H1 (cell line): ENCODE measurements at regions not wholly inside any gene's neighbourhood (a gene's known extent, or its start where the extent isn't known, plus 50 kb on each side); places are given as distances from the start of the nearest gene placed in this dataset.

ENCODE experiments used
- CTCF ChIA-PET: fragments of 300-600 bp; sonication (Branson Sonifier 250); formaldehyde crosslinking; loops from one replicate; lab custom pipeline; 2021; ENCODE audit not compliant: partially characterized antibody; lab: Charles Lee
- POLR2A ChIA-PET: fragments of 300-600 bp; sonication (Branson Sonifier 250); formaldehyde crosslinking; loops from one replicate; lab custom pipeline; 2021; ENCODE audit warnings: inconsistent platforms; ENCODE audit not compliant: partially characterized antibody; lab: Charles Lee
- DNase-seq, 2 experiments: peaks; one replicate each; pipeline versions ENCODE4 v3.0.0 to v3.0.0-alpha.2; 2010 to 2022; ENCODE audit warnings: low spot score in 2 of 2, low read depth in 1 of 2, mixed read lengths in 1 of 2
- FAIRE-seq: peaks from 2 replicates; lab custom pipeline; 2011; peaks lifted over from hg19 to GRCh38; lab: Jason Lieb, UNC
- H2AFZ ChIP-seq: 2 replicates; pipeline ENCODE4 v1.8.1; 2012; ENCODE audit warnings: low read length, inconsistent platforms
- H2AK5ac ChIP-seq: 2 replicates; pipeline ENCODE4 v1.6.1; 2013; ENCODE audit warnings: low read depth, low read length
- H2BK120ac ChIP-seq: replicated peaks from 2 replicates; pipeline ENCODE3; 2013; ENCODE audit warnings: low read depth, low read length, inconsistent platforms
- H2BK12ac ChIP-seq: 2 replicates; pipeline ENCODE4 v1.6.1; 2013; ENCODE audit warnings: low read depth, low read length
- H2BK15ac ChIP-seq: 2 replicates; pipeline ENCODE4 v1.6.1; 2013; ENCODE audit warnings: low read length
- H2BK20ac ChIP-seq: 2 replicates; pipeline ENCODE4 v1.6.1; 2013; ENCODE audit warnings: low read length
- H2BK5ac ChIP-seq: 2 replicates; pipeline ENCODE4 v1.6.1; 2013; ENCODE audit warnings: low read depth, low read length
- H3K14ac ChIP-seq: 2 replicates; pipeline ENCODE4 v1.6.1; 2013; ENCODE audit warnings: inconsistent platforms; ENCODE audit not compliant: insufficient read length
- H3K18ac ChIP-seq: 2 replicates; pipeline ENCODE4 v1.6.1; 2013; ENCODE audit warnings: low read length; ENCODE audit errors: extremely low read depth
- H3K23ac ChIP-seq: 2 replicates; pipeline ENCODE4 v1.6.1; 2013; ENCODE audit warnings: inconsistent platforms; ENCODE audit not compliant: insufficient read length
- H3K23me2 ChIP-seq: 2 replicates; pipeline ENCODE4 v1.6.1; 2013; ENCODE audit warnings: low read depth, low read length
- H3K27ac ChIP-seq: 2 replicates; pipeline ENCODE4 v1.6.1; 2011; ENCODE audit warnings: low read depth, low read length, inconsistent platforms
- H3K27me3 ChIP-seq, 4 experiments: replicated peaks in 1 of 4; 1 replicate in 1 of 4; 2 replicates in 3 of 4; pipeline versions ENCODE4 v1.6.1 to v1.8.1; 2011 to 2013; ENCODE audit warnings: low read length in 3 of 4, mild to moderate bottlenecking in 3 of 4, inconsistent platforms in 2 of 4, mixed read lengths in 2 of 4, moderate library complexity in 1 of 4; ENCODE audit not compliant: control insufficient read depth in 3 of 4, insufficient read depth in 3 of 4; ENCODE audit errors: extremely low read depth in 1 of 4
- H3K36me3 ChIP-seq, 4 experiments: 2 replicates each; pipeline versions ENCODE4 v1.6.1 to v1.8.1; 2011 to 2013; ENCODE audit warnings: mild to moderate bottlenecking in 4 of 4, low read length in 3 of 4, moderate library complexity in 2 of 4, control low read depth in 1 of 4, inconsistent platforms in 1 of 4; ENCODE audit not compliant: insufficient read depth in 4 of 4, control insufficient read depth in 2 of 4
- H3K4ac ChIP-seq: replicated peaks from 2 replicates; pipeline ENCODE3; 2013; ENCODE audit warnings: low read length, low read depth, mixed read lengths, inconsistent platforms; ENCODE audit not compliant: insufficient read length
- H3K4me1 ChIP-seq, 4 experiments: replicated peaks in 1 of 4; 1 replicate in 1 of 4; 2 replicates in 3 of 4; pipeline versions ENCODE4 v1.6.1 to v1.8.1; 2011 to 2013; ENCODE audit warnings: low read length in 3 of 4, inconsistent platforms in 2 of 4, mixed read lengths in 1 of 4; ENCODE audit not compliant: insufficient read depth in 4 of 4, control insufficient read depth in 3 of 4
- H3K4me2 ChIP-seq, 2 experiments: 2 replicates each; pipeline versions ENCODE4 v1.6.1 to v1.8.1; 2011 to 2013; ENCODE audit warnings: low read depth in 2 of 2, low read length in 2 of 2, control low read depth in 1 of 2, inconsistent platforms in 1 of 2, mild to moderate bottlenecking in 1 of 2; ENCODE audit not compliant: insufficient read depth in 1 of 2
- H3K4me3 ChIP-seq, 4 experiments: fragments of 200-600, 300-600 bp in 1 of 4; sonication (generic), shearing (Covaris generic), sonication (Bioruptor Twin) in 1 of 4; 2 replicates each; pipeline versions ENCODE4 v1.5.1 to v1.8.1; 2011 to 2016; ENCODE audit warnings: low read length in 4 of 4, low read depth in 3 of 4, control low read depth in 2 of 4, inconsistent platforms in 2 of 4, mild to moderate bottlenecking in 2 of 4, mixed read lengths in 1 of 4, moderate library complexity in 1 of 4; ENCODE audit not compliant: insufficient read depth in 2 of 4; ENCODE audit errors: extremely low read depth in 1 of 4
- H3K56ac ChIP-seq: replicated peaks from 2 replicates; pipeline ENCODE3; 2013; ENCODE audit warnings: low read depth, mild to moderate bottlenecking, mixed read lengths, low read length, inconsistent platforms; ENCODE audit not compliant: insufficient read length
- H3K79me1 ChIP-seq: 2 replicates; pipeline ENCODE4 v1.6.1; 2013; ENCODE audit warnings: low read depth, low read length, control low read depth
- H3K79me2 ChIP-seq, 2 experiments: 2 replicates each; pipeline versions ENCODE4 v1.6.1 to v1.8.1; 2012 to 2013; ENCODE audit warnings: low read length in 2 of 2, mild to moderate bottlenecking in 2 of 2, inconsistent platforms in 1 of 2; ENCODE audit not compliant: insufficient read depth in 2 of 2, control insufficient read depth in 1 of 2
- H3K9ac ChIP-seq, 4 experiments: replicated peaks in 1 of 4; 1 replicate in 1 of 4; 2 replicates in 3 of 4; pipeline versions ENCODE4 v1.6.1 to v1.8.1; 2011 to 2013; ENCODE audit warnings: low read depth in 3 of 4, low read length in 3 of 4, control low read depth in 2 of 4, mild to moderate bottlenecking in 2 of 4, moderate library complexity in 2 of 4, inconsistent platforms in 1 of 4; ENCODE audit errors: extremely low read depth in 1 of 4
- H3K9me3 ChIP-seq, 2 experiments: 2 replicates each; pipeline versions ENCODE4 v1.6.1 to v1.8.1; 2012 to 2013; ENCODE audit warnings: mild to moderate bottlenecking in 2 of 2, moderate library complexity in 2 of 2, control low read depth in 1 of 2, inconsistent platforms in 1 of 2, low read depth in 1 of 2, low read length in 1 of 2, mixed read lengths in 1 of 2; ENCODE audit not compliant: insufficient read depth in 2 of 2
- H4K20me1 ChIP-seq, 2 experiments: replicated peaks in 1 of 2; 2 replicates each; pipeline versions ENCODE3 to v1.8.1; 2011 to 2013; ENCODE audit warnings: inconsistent platforms in 2 of 2, low read length in 2 of 2, mild to moderate bottlenecking in 1 of 2; ENCODE audit not compliant: insufficient read depth in 2 of 2, control insufficient read depth in 1 of 2
- H4K5ac ChIP-seq: 2 replicates; pipeline ENCODE4 v1.6.1; 2013; ENCODE audit warnings: low read length, low read depth, mixed read lengths, inconsistent platforms; ENCODE audit not compliant: insufficient read length
- H4K8ac ChIP-seq: 2 replicates; pipeline ENCODE4 v1.8.0; 2013; ENCODE audit warnings: mild to moderate bottlenecking, moderate library complexity, low read length, inconsistent platforms; ENCODE audit not compliant: insufficient read depth; ENCODE audit errors: extremely low read depth
- H4K91ac ChIP-seq: replicated peaks from 2 replicates; pipeline ENCODE3; 2013; ENCODE audit warnings: low read length, mixed read lengths, inconsistent platforms; ENCODE audit not compliant: insufficient read length
- ATF2 ChIP-seq: IDR thresholded peaks from 2 replicates; pipeline ENCODE4 v1.6.1; 2012; ENCODE audit warnings: low read length, inconsistent platforms
- BCL11A ChIP-seq, 2 experiments: IDR thresholded peaks; one replicate each; pipeline ENCODE4 v1.6.1; 2011; ENCODE audit warnings: low read depth in 2 of 2, low read length in 2 of 2, mild to moderate bottlenecking in 2 of 2
- BRCA1 ChIP-seq: IDR thresholded peaks from 2 replicates; pipeline ENCODE4 v1.6.1; 2012; ENCODE audit warnings: low read depth, low read length, improper control_type of control experiment
- CHD1 ChIP-seq: IDR thresholded peaks from 2 replicates; pipeline ENCODE4 v1.6.1; 2012; ENCODE audit warnings: low read depth, low read length, improper control_type of control experiment
- CTBP2 ChIP-seq: IDR thresholded peaks from 2 replicates; pipeline ENCODE4 v1.7.0; 2011; ENCODE audit warnings: borderline replicate concordance, mild to moderate bottlenecking, moderate library complexity, mixed read lengths, low read length; ENCODE audit not compliant: insufficient read depth, insufficient read length
- EZH2 ChIP-seq: fragments of 200-600 bp; sonication (generic); IDR thresholded peaks from 2 replicates; pipeline ENCODE4 v1.7.1; 2012; ENCODE audit warnings: low read depth, mild to moderate bottlenecking, moderate library complexity, low read length, inconsistent platforms; ENCODE audit not compliant: severe bottlenecking
- GTF2F1 ChIP-seq: IDR thresholded peaks from 2 replicates; pipeline ENCODE4 v1.6.1; 2012; ENCODE audit warnings: low read depth, low read length, improper control_type of control experiment, borderline replicate concordance
- JUN ChIP-seq: IDR thresholded peaks from 2 replicates; pipeline ENCODE4 v1.6.1; 2011; ENCODE audit warnings: low read depth, mild to moderate bottlenecking, improper control_type of control experiment, low read length
- JUND ChIP-seq: IDR thresholded peaks from 2 replicates; pipeline ENCODE4 v1.6.1; 2011; ENCODE audit warnings: mild to moderate bottlenecking, improper control_type of control experiment, low read length
- NANOG ChIP-seq: IDR thresholded peaks from 2 replicates; pipeline ENCODE4 v1.6.1; 2011; ENCODE audit warnings: low read length, low read depth, mild to moderate bottlenecking, inconsistent platforms; ENCODE audit not compliant: insufficient read depth, poor library complexity, severe bottlenecking
- POLR2AphosphoS5 ChIP-seq: IDR thresholded peaks from 2 replicates; pipeline ENCODE4 v1.6.1; 2011; ENCODE audit warnings: low read depth, low read length
- SIN3A ChIP-seq, 2 experiments: IDR thresholded peaks in 1 of 2; conservative IDR thresholded peaks in 1 of 2; 2 replicates each; pipeline ENCODE4 v1.6.1; 2011 to 2012; ENCODE audit warnings: low read length in 2 of 2, improper control_type of control experiment in 1 of 2, low read depth in 1 of 2, mild to moderate bottlenecking in 1 of 2
- SP1 ChIP-seq: IDR thresholded peaks from 2 replicates; pipeline ENCODE4 v1.6.1; 2011; ENCODE audit warnings: low read depth, low read length
- SP2 ChIP-seq: IDR thresholded peaks from 2 replicates; pipeline ENCODE4 v1.6.1; 2012; ENCODE audit warnings: mild to moderate bottlenecking, low read length, inconsistent platforms
- whole genome bisulfite sequencing, 2 experiments: shearing (Covaris generic) in 1 of 2; methylation state at CpG; one replicate each; pipeline versions ENCODE4 v1.1.6 to v1.1.7; 2013 to 2015; ENCODE audit warnings: low lambda C conversion rate in 2 of 2, mixed read lengths in 2 of 2, inconsistent platforms in 1 of 2, low coverage in 1 of 2, missing lambda C conversion rate in 1 of 2; ENCODE audit not compliant: insufficient replicate concordance in 2 of 2, insufficient coverage in 1 of 2, insufficient read length in 1 of 2; ENCODE audit errors: extremely low coverage in 1 of 2, missing lambda C conversion rate in 1 of 2; 5-methylcytosine and 5-hydroxymethylcytosine counted together

- H2AFZ ChIP-seq: no peak overlapping the region
- no peaks in the 10 kb centered on the region for H3K4me1 ChIP-seq
- DNase-seq (no peak), FAIRE-seq (no peak)
- no peak overlapping the region for H3K4ac ChIP-seq
- H3K14ac ChIP-seq: no peak overlapping the region
- H2AK5ac ChIP-seq: no peak overlapping the region
- no peak overlapping the region for H3K4me3 ChIP-seq
- no peak overlapping the region for H3K9ac ChIP-seq
- H3K27ac ChIP-seq: no peak overlapping the region
- ChIA-PET POLR2A (no interaction called here), CTCF (no interaction called here)
- H3K56ac ChIP-seq: no peak overlapping the region
- no peak overlapping the region for H2BK5ac ChIP-seq
- H3K23me2 ChIP-seq: no peaks in the 10 kb centered on the region
- H3K23ac ChIP-seq: no peak overlapping the region
- no peak overlapping the region for H3K18ac ChIP-seq
- WGBS, 2 experiments: 89% methylated on average over 4 of the region's 4 CpGs; no CpG with 5 or more reads in 1 of the 2 experiments
- no peak overlapping the region for H4K8ac ChIP-seq
- H2BK15ac ChIP-seq: no peak overlapping the region
- H3K79me1 ChIP-seq: no peaks in the 10 kb centered on the region
- no peaks in the 10 kb centered on the region for H3K36me3 ChIP-seq
- H3K9me3 ChIP-seq: 0 out of 4 replicates have a peak, but pooled peaks cover 0 to 2% of the 10 kb centered on the region in 2 experiments
- H3K4me2 ChIP-seq: no peak overlapping the region
- no peaks in the 10 kb centered on the region for H3K79me2 ChIP-seq
- no peak overlapping the region for H2BK120ac ChIP-seq
- H4K20me1 ChIP-seq: no peaks in the 10 kb centered on the region
- H4K5ac ChIP-seq: no peak overlapping the region
- H4K91ac ChIP-seq: no peak overlapping the region
- no peaks in the 10 kb centered on the region for H3K27me3 ChIP-seq
- H2BK20ac ChIP-seq: no peak overlapping the region
- H2BK12ac ChIP-seq: no peak overlapping the region
- TF ChIP-seq BCL11A (IDR thresholded peaks at IDR 0.05; ENCODE audit: low read depth in 2 of 2, low read length in 2 of 2) (no peak), BRCA1 (no peak), SP2 (no peak), SIN3A (conservative IDR thresholded peaks at IDR 0.05 in 1 of 2, IDR thresholded peaks at IDR 0.05 in 1 of 2; ENCODE audit: low read depth in 1 of 2, low read length in 2 of 2) (no peak), POLR2AphosphoS5 (no peak), JUND (no peak), CTBP2 (no peak), ATF2 (no peak), CHD1 (no peak), JUN (no peak), EZH2 (no peak), NANOG (no peak), SP1 (no peak), GTF2F1 (no peak)
These were observed 975.9 kb downstream of the STIM2 start for GRCh38 chr4:27836523-27836922.
